Hepatocyte (in vitro differentiated cells): ENCODE measurements at regions not wholly inside any gene's neighbourhood (a gene's known extent, or its start where the extent isn't known, plus 50 kb on each side); places are given as distances from the start of the nearest gene placed in this dataset.

Source experiments
- DNase-seq: peaks from one replicate; pipeline ENCODE4 v3.0.0-alpha.2; 2016; ENCODE audit warnings: low spot score
- H2AFZ ChIP-seq: fragments of 200-600 bp; sonication (generic); 2 replicates; pipeline ENCODE4 v1.6.0; 2016; ENCODE audit warnings: antibody characterized with exemption, mild to moderate bottlenecking
- H3K27ac ChIP-seq: fragments of 200-600 bp; sonication (generic); 2 replicates; pipeline ENCODE4 v1.5.1; 2016; ENCODE audit warnings: mild to moderate bottlenecking
- H3K27me3 ChIP-seq: fragments of 200-600 bp; sonication (generic); 2 replicates; pipeline ENCODE4 v1.6.1; 2016
- H3K36me3 ChIP-seq: fragments of 200-600 bp; sonication (generic); replicated peaks from 2 replicates; pipeline ENCODE4 v1.5.1; 2016; ENCODE audit warnings: low read depth; ENCODE audit not compliant: insufficient read depth
- H3K4me1 ChIP-seq: fragments of 200-600 bp; sonication (generic); 2 replicates; pipeline ENCODE4 v1.5.1; 2016; ENCODE audit warnings: mild to moderate bottlenecking, moderate library complexity; ENCODE audit not compliant: insufficient read depth
- H3K4me2 ChIP-seq: fragments of 200-600 bp; sonication (generic); 2 replicates; pipeline ENCODE4 v1.6.0; 2016
- H3K4me3 ChIP-seq: fragments of 200-600 bp; sonication (generic); 2 replicates; pipeline ENCODE4 v1.5.1; 2016; ENCODE audit warnings: mild to moderate bottlenecking
- H3K79me2 ChIP-seq: fragments of 200-600 bp; sonication (generic); 2 replicates; pipeline ENCODE4 v1.6.0; 2017; ENCODE audit warnings: mild to moderate bottlenecking
- H3K9me2 ChIP-seq: fragments of 200-600 bp; sonication (generic); replicated peaks from 2 replicates; pipeline ENCODE4 v1.6.0; 2017; ENCODE audit warnings: mild to moderate bottlenecking; ENCODE audit not compliant: insufficient read depth
- H3K9me3 ChIP-seq: fragments of 200-600 bp; sonication (generic); 2 replicates; pipeline ENCODE4 v1.5.1; 2016; ENCODE audit warnings: low read depth, mild to moderate bottlenecking
- H4K20me1 ChIP-seq: fragments of 200-600 bp; sonication (generic); 2 replicates; pipeline ENCODE4 v1.6.0; 2016; ENCODE audit warnings: mild to moderate bottlenecking; ENCODE audit not compliant: insufficient read depth, poor library complexity, severe bottlenecking
- EZH2 ChIP-seq: fragments of 200-600 bp; sonication (generic); IDR thresholded peaks from 2 replicates; pipeline ENCODE4 v1.6.1; 2016; ENCODE audit warnings: antibody characterized with exemption, mild to moderate bottlenecking, borderline replicate concordance
- EZH2phosphoT487 ChIP-seq: fragments of 200-600 bp; sonication (generic); IDR thresholded peaks from one replicate; pipeline ENCODE4 v1.6.1; 2018; ENCODE audit warnings: antibody characterized with exemption, mild to moderate bottlenecking, low read depth, moderate library complexity; ENCODE audit not compliant: unreplicated experiment, severe bottlenecking
- WGBS: methylation state at CpG from one replicate; pipeline ENCODE4 v1.1.6; 2016; ENCODE audit warnings: low lambda C conversion rate; ENCODE audit errors: missing lambda C conversion rate; 5-methylcytosine and 5-hydroxymethylcytosine counted together
- TF ChIP-seq, protein P1 (sequence below): fragments of 200-600 bp; sonication (generic); IDR thresholded peaks from 2 replicates; pipeline ENCODE4 v1.5.1; 2016; ENCODE audit warnings: antibody characterized with exemption, mild to moderate bottlenecking; ENCODE audit not compliant: poor library complexity

DNA sequence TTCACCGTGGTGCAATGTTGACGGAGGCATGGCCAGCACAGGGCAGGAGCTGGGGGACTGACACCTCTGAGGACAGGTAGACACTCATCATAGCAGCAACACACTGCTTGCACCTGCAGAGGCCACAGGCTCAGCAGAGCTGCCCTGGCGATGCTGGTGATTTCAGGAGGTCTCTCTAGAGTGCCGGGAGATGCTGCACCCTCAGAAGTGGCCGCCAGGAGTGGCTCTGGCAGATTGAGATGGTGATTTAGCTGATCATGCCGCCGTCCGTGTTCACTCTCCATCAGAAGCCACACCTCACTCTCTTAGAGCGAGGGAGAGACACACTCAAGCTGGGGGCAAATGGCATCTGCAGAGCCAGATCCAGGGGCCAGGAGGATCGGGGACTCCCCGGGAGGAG is 244.6 kb upstream of the SGCG start:
- Histone ChIP-seq H3K27ac (no peak overlapping the region), H3K4me3 (no peak overlapping the region), H3K27me3 (no peaks in the 10 kb centered on the region), H3K4me2 (no peak overlapping the region), H3K79me2 (no peaks in the 10 kb centered on the region), H3K9me2 (no peaks in the 10 kb centered on the region), H3K9me3 (no peaks in the 10 kb centered on the region), H2AFZ (no peak overlapping the region), H4K20me1 (no peaks in the 10 kb centered on the region), H3K4me1 (no peaks in the 10 kb centered on the region), H3K36me3 (no peaks in the 10 kb centered on the region)
- no peak for TF ChIP-seq EZH2
- TF ChIP-seq EZH2phosphoT487 = no peak
- TF ChIP-seq, protein P1, sequence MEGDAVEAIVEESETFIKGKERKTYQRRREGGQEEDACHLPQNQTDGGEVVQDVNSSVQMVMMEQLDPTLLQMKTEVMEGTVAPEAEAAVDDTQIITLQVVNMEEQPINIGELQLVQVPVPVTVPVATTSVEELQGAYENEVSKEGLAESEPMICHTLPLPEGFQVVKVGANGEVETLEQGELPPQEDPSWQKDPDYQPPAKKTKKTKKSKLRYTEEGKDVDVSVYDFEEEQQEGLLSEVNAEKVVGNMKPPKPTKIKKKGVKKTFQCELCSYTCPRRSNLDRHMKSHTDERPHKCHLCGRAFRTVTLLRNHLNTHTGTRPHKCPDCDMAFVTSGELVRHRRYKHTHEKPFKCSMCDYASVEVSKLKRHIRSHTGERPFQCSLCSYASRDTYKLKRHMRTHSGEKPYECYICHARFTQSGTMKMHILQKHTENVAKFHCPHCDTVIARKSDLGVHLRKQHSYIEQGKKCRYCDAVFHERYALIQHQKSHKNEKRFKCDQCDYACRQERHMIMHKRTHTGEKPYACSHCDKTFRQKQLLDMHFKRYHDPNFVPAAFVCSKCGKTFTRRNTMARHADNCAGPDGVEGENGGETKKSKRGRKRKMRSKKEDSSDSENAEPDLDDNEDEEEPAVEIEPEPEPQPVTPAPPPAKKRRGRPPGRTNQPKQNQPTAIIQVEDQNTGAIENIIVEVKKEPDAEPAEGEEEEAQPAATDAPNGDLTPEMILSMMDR = no peak
- 77% methylated on average over 11 of the region's 11 CpGs for WGBS
- no peak for DNase-seq

- no peak overlapping the region for H3K4me2 ChIP-seq
- H3K4me1 ChIP-seq = no peaks in the 10 kb centered on the region
- DNase-seq = no peak
- H3K9me3 ChIP-seq = no peaks in the 10 kb centered on the region
- TF ChIP-seq, protein P1 = no peak
- TF ChIP-seq EZH2phosphoT487 (no peak), EZH2 (no peak)
- no peaks in the 10 kb centered on the region for H3K9me2 ChIP-seq
- WGBS = 92% methylated on average over 13 of the region's 13 CpGs
- no peak overlapping the region for H3K4me3 ChIP-seq
- no peaks in the 10 kb centered on the region for H4K20me1 ChIP-seq
- H3K36me3 ChIP-seq = no peaks in the 10 kb centered on the region
- H3K27me3 ChIP-seq = no peaks in the 10 kb centered on the region
- H3K27ac ChIP-seq = no peak overlapping the region
- H2AFZ ChIP-seq = no peak overlapping the region
- H3K79me2 ChIP-seq = no peaks in the 10 kb centered on the region
Measured at GRCh38 chr13:22937241-22937640, 243.5 kb upstream of the SGCG start.

DNA sequence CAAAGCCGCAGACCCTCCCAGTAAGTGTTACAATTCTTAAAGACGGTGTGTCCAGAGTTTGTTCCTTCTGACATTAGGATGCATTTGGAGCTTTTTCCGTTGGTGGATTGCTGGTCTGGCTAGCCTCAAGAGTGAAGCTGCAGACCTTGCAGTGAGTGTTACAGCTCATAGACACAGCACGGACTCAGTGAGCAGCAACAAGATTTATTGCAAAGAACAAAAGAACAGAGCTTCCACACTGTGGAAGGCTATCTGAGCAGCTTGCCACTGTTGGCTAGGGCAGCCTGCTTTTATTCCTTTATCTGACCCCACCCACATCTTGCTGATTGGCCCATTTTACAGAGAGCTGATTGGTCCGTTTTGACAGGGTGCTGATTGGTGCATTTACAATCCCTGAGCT is 242.8 kb upstream of the SGCG start:
- WGBS = 94% methylated on average over 5 of the region's 5 CpGs
- Histone ChIP-seq H4K20me1 (no peaks in the 10 kb centered on the region), H3K79me2 (no peaks in the 10 kb centered on the region), H3K36me3 (no peaks in the 10 kb centered on the region), H3K4me1 (no peaks in the 10 kb centered on the region), H3K4me2 (no peak overlapping the region), H3K4me3 (no peak overlapping the region), H2AFZ (no peak overlapping the region), H3K9me2 (no peaks in the 10 kb centered on the region), H3K27ac (no peak overlapping the region), H3K27me3 (no peaks in the 10 kb centered on the region), H3K9me3 (no peaks in the 10 kb centered on the region)
- DNase-seq = no peak
- TF ChIP-seq, protein P1 = no peak

DNA sequence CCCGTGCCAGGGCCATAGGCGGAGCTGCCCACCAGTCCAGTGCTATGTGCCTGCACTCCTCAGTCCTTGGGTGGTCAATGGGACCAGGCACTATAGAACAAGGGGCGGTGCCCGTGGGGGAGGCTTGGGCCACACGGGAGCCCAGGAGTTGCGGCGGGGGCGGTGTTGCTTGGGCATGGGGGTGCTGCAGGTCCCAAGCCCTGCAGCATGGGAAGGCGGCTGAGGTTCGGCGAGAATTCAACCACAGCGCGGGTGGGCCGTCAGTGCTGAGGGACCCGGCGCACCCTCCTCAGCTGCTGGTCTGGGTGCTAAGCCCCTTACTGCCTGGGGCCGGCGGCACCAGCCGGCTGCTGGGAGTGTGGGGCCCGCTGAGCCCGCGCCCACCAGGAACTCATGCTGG is 242.2 kb upstream of the SGCG start:
- Histone ChIP-seq H3K36me3 (no peaks in the 10 kb centered on the region), H3K27me3 (no peaks in the 10 kb centered on the region), H4K20me1 (no peaks in the 10 kb centered on the region), H3K4me2 (no peak overlapping the region), H2AFZ (no peak overlapping the region), H3K27ac (no peak overlapping the region), H3K4me1 (no peaks in the 10 kb centered on the region), H3K9me2 (no peaks in the 10 kb centered on the region), H3K4me3 (no peak overlapping the region), H3K9me3 (no peaks in the 10 kb centered on the region), H3K79me2 (no peaks in the 10 kb centered on the region)
- WGBS = 97% methylated on average over 18 of the region's 22 CpGs
- DNase-seq = no peak
- TF ChIP-seq EZH2phosphoT487 = no peak
- TF ChIP-seq EZH2 = no peak
- TF ChIP-seq, protein P1 = no peak
